PC-9 (cell line): ENCODE measurements at regions not wholly inside any gene's neighbourhood (a gene's known extent, or its start where the extent isn't known, plus 50 kb on each side); places are given as distances from the start of the nearest gene placed in this dataset.

Source experiments
- CTCF ChIP-seq: fragments of 200-600 bp; sonication (generic); conservative IDR thresholded peaks from 2 replicates; pipeline ENCODE4 v1.6.1; 2017; ENCODE audit warnings: mixed run types, antibody characterized with exemption, mild to moderate bottlenecking, moderate library complexity
- EZH2 ChIP-seq: fragments of 200-600 bp; sonication (generic); IDR thresholded peaks from 2 replicates; pipeline ENCODE4 v1.8.0; 2017; ENCODE audit warnings: antibody characterized with exemption, low read depth

GRCh38 chr7:45267262-45267661, 109.7 kb downstream of the RAMP3 start:
- no peak for TF ChIP-seq CTCF
- TF ChIP-seq EZH2, result no peak
